SK-MEL-5 (cell line): ENCODE measurements at regions not wholly inside any gene's neighbourhood (a gene's known extent, or its start where the extent isn't known, plus 50 kb on each side); places are given as distances from the start of the nearest gene placed in this dataset.

Source experiments
- DNase-seq: peaks from one replicate; pipeline ENCODE4 v3.0.0-alpha.2; 2016; ENCODE audit warnings: low read depth, low spot score
- in situ Hi-C: cut with HindIII; loops from 2 replicates; pipeline ENCODE4 v1.10.0; 2016; ENCODE audit warnings: low sequenced_read_pairs, high pct_unique_total_duplicates, low pct_unique_long_range_greater_than_20kb

- in situ Hi-C loops: no loop called here
- peak; percentile 85 for DNase-seq
Observed at GRCh38 chr7:112898432-112899290, 108.5 kb upstream of the TMEM168 start.

- DNase-seq: no peak
Observed at GRCh38 chr7:112897839-112898431, 107.7 kb upstream of the TMEM168 start.

GRCh38 chr7:112896026-112896601 lies 105.9 kb upstream of the TMEM168 start:
- in situ Hi-C loops: no loop called here

More at GRCh38 chr7:112897839-112898431, 107.7 kb upstream of the TMEM168 start:
- in situ Hi-C loops: no loop called here

DNA sequence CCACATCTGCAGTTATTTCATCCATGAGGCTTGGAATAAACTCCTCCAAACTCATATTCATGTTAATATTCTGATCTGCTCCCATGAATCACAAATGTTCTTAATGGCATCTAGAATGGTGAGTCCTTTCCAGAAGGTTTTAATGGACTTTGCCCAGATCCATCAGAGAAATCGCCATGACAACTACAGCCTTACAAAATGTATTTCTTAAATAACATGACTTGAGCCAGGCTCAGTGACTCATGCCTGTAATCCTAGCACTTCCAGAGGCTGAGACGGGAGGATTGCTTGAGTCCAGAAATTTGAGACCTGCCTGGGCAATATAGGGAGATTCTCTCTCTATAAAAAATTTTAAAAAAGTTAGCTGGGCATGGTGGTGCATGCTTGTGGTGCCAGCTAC lies 102.1 kb upstream of the TMEM168 start:
- no peak for DNase-seq
- in situ Hi-C loops: no loop called here

More at GRCh38 chr7:112896026-112896601, 105.9 kb upstream of the TMEM168 start:
- DNase-seq: no peak

GRCh38 chr7:112891698-112892097 lies 101.5 kb upstream of the TMEM168 start:
- no peak for DNase-seq
- in situ Hi-C loops: no loop called here

- in situ Hi-C loops: no loop called here
- no peak for DNase-seq
Observed at GRCh38 chr7:112889834-112890438, 99.7 kb upstream of the TMEM168 start.

GRCh38 chr7:112889268-112889667 lies 99.1 kb upstream of the TMEM168 start:
- no peak for DNase-seq
- in situ Hi-C loops: no loop called here

- DNase-seq: no peak
- in situ Hi-C loops: no loop called here
Observed at GRCh38 chr7:112888781-112889180, 98.6 kb upstream of the TMEM168 start.

- DNase-seq: no peak
- in situ Hi-C loops: no loop called here
Observed at GRCh38 chr7:112887976-112888375, 97.8 kb upstream of the TMEM168 start.

DNA sequence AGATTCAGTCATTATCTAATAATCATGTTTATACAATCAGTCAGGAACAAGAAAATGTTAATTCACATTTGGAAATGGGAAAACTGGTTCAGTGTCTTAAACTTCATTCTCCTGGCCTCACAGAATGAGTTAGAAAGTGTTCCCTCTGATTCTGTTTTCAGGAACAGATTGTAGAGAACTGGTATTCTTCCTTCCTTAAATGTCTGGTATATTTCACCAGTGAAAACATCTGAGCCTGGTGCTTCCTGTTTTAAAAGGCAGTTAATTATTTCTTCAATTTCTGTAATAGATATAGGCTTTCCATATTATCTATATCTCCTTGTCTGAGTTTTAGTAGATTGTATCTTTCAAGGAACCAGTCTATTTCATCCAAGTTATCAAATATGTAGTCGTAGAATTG lies 97.1 kb upstream of the TMEM168 start:
- DNase-seq: no peak
- in situ Hi-C loops: no loop called here

- in situ Hi-C loops: no loop called here
- no peak for DNase-seq
Observed at GRCh38 chr7:112886208-112886607, 96.0 kb upstream of the TMEM168 start.

- in situ Hi-C loops: no loop called here
- no peak for DNase-seq
Observed at GRCh38 chr7:112882991-112883390, 92.8 kb upstream of the TMEM168 start.

GRCh38 chr7:112882511-112882910 lies 92.3 kb upstream of the TMEM168 start:
- in situ Hi-C loops: no loop called here
- DNase-seq: no peak

GRCh38 chr7:112882022-112882421 lies 91.8 kb upstream of the TMEM168 start:
- DNase-seq: no peak
- in situ Hi-C loops: no loop called here

- in situ Hi-C loops: no loop called here
- DNase-seq: no peak
Observed at GRCh38 chr7:112880818-112881418, 90.7 kb upstream of the TMEM168 start.

GRCh38 chr7:112877691-112878460 lies 87.7 kb upstream of the TMEM168 start:
- in situ Hi-C loops: no loop called here
- DNase-seq: no peak

DNA sequence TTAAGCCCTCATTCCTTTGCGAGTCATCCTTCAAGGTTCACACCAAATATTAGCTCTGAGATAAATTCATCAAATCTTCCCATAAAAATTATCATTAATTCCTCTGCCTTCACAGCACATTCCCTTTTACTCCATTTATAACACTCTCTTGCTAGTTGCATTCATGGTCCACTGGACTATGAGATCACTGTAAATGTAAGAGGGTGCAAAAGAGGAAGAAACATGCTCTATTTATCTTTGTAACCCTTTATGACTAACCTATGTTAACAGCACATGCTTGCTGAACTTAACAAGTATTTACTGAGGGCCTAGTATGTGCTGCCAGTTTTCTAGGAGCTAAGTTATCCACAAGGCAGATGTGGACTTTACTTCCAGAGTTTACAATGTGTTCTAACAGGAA lies 86.7 kb upstream of the TMEM168 start:
- DNase-seq: no peak
- in situ Hi-C loops: no loop called here
